HUES6 (cell line): ENCODE measurements at regions not wholly inside any gene's neighbourhood (a gene's known extent, or its start where the extent isn't known, plus 50 kb on each side); places are given as distances from the start of the nearest gene placed in this dataset.

Experiments
- H3K27ac ChIP-seq: 2 replicates; pipeline ENCODE4 v1.7.0; 2013; ENCODE audit warnings: low read depth, mild to moderate bottlenecking, low read length, inconsistent platforms
- H3K27me3 ChIP-seq: 2 replicates; pipeline ENCODE4 v1.6.1; 2013; ENCODE audit warnings: low read length; ENCODE audit not compliant: control insufficient read depth, insufficient read depth
- H3K36me3 ChIP-seq: 2 replicates; pipeline ENCODE4 v1.6.1; 2013; ENCODE audit warnings: low read length; ENCODE audit not compliant: control insufficient read depth, insufficient read depth
- H3K4me1 ChIP-seq: 2 replicates; pipeline ENCODE4 v1.6.1; 2013; ENCODE audit warnings: low read length; ENCODE audit not compliant: control insufficient read depth, insufficient read depth
- H3K4me3 ChIP-seq: 2 replicates; pipeline ENCODE4 v1.5.1; 2013; ENCODE audit warnings: low read depth, low read length
- H3K9ac ChIP-seq: one replicate; pipeline ENCODE4 v1.6.1; 2013; ENCODE audit warnings: mild to moderate bottlenecking, low read length
- H3K9me3 ChIP-seq: 2 replicates; pipeline ENCODE4 v1.6.1; 2013; ENCODE audit warnings: low read depth, low read length; ENCODE audit not compliant: control insufficient read depth, insufficient read depth

DNA sequence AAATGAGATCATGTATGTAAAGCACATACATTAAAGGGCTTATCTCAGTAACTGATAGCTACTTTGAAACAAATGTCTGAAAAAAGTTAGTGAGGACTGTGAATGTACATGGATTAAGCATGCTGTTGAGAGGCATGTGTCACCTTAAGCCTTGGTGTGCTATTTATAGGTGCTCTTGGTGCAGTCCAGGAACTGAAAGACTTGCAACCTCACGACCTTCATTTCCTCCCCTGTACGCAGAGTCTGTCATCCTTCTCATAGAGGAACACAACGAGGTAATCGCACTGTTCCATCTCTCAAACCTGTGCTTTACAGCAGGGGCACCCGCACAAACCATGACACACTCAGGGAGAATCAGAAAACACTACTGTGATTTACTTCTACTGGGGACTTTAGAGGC is 65.6 kb downstream of the UFM1 start:
- Histone ChIP-seq H3K27ac (no peak overlapping the region), H3K36me3 (no peaks in the 10 kb centered on the region), H3K4me1 (no peaks in the 10 kb centered on the region), H3K9me3 (no peaks in the 10 kb centered on the region), H3K27me3 (no peaks in the 10 kb centered on the region), H3K9ac (no peak overlapping the region), H3K4me3 (no peak overlapping the region)

DNA sequence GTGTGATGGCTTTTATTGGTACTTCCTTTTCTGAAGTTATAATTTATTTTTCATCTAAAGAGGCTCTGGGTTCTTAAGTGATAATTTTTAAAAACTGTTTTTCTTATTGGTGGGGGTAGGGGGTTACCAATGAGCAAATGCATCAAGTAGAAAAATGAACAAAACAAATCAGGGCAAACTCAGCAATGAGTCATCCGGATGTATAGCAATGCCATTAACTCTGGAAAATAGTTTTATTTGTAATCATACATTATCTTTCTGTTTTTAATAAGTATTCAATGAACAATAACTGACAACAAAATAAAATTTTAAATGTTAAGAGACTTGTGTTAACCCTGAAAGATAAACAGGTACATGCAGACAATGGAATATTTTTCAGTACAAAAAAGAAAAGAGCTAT is 67.6 kb downstream of the UFM1 start:
- Histone ChIP-seq H3K4me1 (no peaks in the 10 kb centered on the region), H3K27ac (no peak overlapping the region), H3K36me3 (no peaks in the 10 kb centered on the region), H3K4me3 (no peak overlapping the region), H3K9ac (no peak overlapping the region), H3K9me3 (no peaks in the 10 kb centered on the region), H3K27me3 (no peaks in the 10 kb centered on the region)

DNA sequence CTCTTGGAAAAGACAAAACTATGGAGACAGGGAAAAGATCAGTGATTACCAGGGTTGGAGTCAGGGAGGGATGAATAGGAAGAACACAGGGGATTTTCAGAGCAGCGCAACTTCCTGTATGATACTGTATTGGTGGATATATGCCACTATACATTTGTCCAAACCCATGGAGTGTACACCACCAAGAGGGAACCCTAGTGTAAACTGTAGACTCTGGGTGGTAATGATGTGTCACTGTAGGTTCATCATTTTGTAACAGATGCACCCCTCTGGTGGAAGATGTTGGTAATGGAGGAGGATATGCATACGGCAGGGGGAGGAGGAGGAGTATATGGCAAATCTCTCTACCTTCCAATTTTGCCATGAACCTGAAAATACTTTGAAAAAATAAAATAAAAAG is 68.1 kb downstream of the UFM1 start:
- Histone ChIP-seq H3K4me1 (no peaks in the 10 kb centered on the region), H3K36me3 (no peaks in the 10 kb centered on the region), H3K9ac (no peak overlapping the region), H3K27ac (no peak overlapping the region), H3K4me3 (no peak overlapping the region), H3K27me3 (no peaks in the 10 kb centered on the region), H3K9me3 (no peaks in the 10 kb centered on the region)

DNA sequence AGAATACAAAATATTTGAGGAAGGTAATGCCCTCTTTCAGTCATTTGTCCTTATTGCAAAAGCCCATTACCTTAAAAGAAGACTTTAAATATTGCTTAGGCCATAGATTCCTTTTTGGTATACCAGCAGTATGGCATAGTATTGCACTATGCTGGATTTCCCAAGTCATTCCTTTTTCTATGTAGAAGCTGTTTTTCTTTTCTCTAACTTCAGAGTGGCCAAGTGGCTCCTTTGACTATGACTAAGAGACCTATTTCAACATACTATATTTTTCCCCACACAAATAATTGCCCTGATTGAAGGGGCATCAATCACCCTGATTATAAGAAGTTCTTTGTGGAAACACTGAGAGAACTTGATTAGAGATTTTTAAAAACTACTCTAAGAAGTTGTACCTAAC is 68.6 kb downstream of the UFM1 start:
- Histone ChIP-seq H3K4me3 (no peak overlapping the region), H3K27ac (no peak overlapping the region), H3K36me3 (no peaks in the 10 kb centered on the region), H3K27me3 (no peaks in the 10 kb centered on the region), H3K9me3 (no peaks in the 10 kb centered on the region), H3K9ac (no peak overlapping the region), H3K4me1 (no peaks in the 10 kb centered on the region)

DNA sequence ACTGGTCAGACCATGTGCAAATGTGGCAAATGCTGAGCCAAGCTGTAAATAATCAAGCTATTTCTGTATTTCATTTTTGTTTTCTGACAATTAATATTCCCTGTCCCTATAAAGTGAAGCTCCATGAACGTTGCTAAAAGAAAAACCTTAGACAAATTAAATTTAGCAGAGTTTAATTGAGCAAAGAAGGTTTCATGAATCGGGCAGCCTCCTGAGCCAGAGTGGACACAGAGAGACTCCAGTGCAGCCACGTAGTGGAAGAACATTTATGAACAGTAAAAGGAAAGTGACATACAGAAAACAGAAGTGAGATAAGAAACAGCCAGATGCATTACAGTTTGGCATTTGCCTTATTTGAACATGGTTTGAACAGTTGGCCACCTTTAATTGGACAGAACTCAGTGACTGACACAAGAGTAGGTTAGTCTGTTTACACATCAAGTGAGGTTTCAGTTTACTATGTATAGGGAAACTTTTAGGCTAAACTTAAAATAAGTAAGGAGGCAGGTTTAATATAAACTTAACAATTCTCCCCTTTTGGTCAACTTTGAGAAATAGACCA is 69.7 kb downstream of the UFM1 start:
- Histone ChIP-seq H3K4me1 (no peaks in the 10 kb centered on the region), H3K4me3 (no peak overlapping the region)

DNA sequence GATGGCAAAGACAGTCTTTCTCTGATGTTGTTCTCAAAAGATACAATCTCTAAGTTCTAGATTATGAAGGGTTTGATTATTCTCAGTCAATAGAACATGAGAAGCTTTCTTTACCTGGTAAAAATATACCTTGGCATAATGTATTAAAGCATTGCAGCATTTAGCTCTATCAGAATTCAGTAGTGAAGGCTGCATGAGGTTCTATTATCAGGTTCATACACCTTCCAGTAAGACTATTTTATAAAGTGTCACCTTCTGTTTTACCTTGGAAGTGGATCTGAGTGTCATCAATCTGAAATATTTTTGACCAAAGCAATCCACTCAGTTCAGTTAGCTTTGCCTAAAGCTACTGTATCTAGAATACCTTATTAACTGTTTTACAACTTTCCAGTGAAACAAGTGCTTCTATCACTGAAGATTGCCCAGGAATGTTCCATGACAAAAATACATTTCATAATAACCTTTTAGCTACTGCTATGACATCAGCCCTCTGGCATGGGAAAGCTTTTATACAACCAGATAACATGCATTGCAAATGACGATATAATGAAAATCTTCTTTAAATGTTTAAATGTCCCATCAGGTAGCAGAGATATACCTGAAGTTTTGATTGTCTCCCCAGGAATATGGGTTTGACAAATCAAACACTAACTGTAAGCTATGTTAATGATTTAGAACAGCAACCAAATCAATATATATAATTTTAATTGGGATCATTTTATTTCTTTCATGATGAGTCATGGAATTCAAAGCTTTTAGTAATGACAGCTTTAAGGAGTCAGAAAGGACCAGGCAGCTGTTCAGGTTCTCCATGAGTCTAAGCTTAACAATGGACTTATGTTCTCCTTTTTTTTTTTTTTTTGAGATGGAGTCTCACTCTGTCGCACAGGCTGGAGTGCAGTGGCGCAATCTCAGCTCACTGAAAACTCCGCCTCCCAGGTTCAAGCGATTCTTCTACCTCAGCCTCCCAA is 72.2 kb downstream of the UFM1 start:
- Histone ChIP-seq H3K4me1 (no peaks in the 10 kb centered on the region), H3K9me3 (no peaks in the 10 kb centered on the region), H3K27me3 (no peaks in the 10 kb centered on the region), H3K36me3 (no peaks in the 10 kb centered on the region), H3K9ac (no peak overlapping the region), H3K4me3 (no peak overlapping the region), H3K27ac (no peak overlapping the region)

More for the DNA sequence above, 69.7 kb downstream of the UFM1 start:
- H3K9ac ChIP-seq = no peak overlapping the region
- no peak overlapping the region for H3K27ac ChIP-seq
- no peaks in the 10 kb centered on the region for H3K9me3 ChIP-seq
- no peaks in the 10 kb centered on the region for H3K27me3 ChIP-seq
- H3K36me3 ChIP-seq = no peaks in the 10 kb centered on the region

DNA sequence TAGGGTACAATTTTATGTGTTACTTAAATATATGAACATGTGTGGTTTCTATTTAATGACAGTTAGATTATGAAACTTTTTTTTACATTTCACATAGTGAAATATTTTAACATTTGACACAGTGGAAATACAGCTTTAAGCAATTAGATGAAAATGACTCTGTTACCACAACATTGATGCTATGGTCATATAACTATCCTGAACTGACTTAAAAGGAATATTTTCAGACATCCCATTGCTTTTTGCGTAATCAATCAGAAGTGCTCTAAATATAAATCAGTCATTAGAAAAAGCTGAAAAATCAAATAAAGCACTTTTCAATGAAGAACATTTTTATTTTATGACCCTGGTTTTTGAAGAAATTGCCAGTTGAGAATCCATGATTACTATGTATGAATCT is 80.3 kb downstream of the UFM1 start:
- no peaks in the 10 kb centered on the region for H3K36me3 ChIP-seq

DNA sequence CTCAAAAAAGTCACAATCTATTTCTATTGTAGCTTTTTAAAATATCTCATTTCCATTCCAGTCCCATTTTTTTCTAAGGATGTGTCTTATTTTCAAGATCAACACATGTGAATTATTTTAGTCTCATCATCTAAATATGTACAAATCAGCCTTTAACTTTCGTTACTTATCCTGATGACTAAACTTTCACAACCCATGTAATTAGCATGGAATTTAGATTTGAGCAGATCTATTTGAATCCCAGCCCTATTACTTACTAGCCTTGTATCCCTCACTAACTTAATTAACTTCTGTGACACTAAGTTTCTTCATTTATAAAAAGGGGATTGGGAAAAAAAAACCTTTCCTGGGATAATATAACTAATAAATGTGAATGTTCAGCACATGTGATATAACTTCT is 81.1 kb downstream of the UFM1 start:
- H3K36me3 ChIP-seq = no peaks in the 10 kb centered on the region
- no peaks in the 10 kb centered on the region for H3K27me3 ChIP-seq
- no peaks in the 10 kb centered on the region for H3K4me1 ChIP-seq
- no peaks in the 10 kb centered on the region for H3K9me3 ChIP-seq
- no peak overlapping the region for H3K27ac ChIP-seq
- no peak overlapping the region for H3K4me3 ChIP-seq
- no peak overlapping the region for H3K9ac ChIP-seq

More for the DNA sequence above, 80.3 kb downstream of the UFM1 start:
- Histone ChIP-seq H3K4me3 (no peak overlapping the region), H3K9ac (no peak overlapping the region), H3K27me3 (no peaks in the 10 kb centered on the region), H3K4me1 (no peaks in the 10 kb centered on the region), H3K9me3 (no peaks in the 10 kb centered on the region), H3K27ac (no peak overlapping the region)

DNA sequence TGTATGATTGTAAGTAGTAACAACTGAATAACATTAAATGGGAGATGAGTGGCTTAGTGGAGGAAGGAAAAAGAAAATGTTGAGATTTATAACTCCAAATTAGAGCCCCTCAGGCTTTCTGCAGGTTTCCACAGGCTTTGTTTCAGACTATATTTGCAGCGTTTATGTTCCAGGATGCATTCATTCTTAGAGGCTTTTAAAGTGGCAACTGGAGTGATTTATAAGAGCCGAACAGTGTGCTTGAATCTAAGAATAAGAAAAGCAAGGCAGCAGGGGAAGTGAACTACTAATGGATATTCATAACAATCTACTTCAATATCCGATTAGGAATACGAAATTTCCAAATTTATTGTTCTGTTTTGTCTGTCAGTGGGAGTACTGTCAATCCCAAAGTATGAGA is 91.0 kb downstream of the UFM1 start:
- H3K27ac ChIP-seq = no peak overlapping the region
- no peak overlapping the region for H3K4me3 ChIP-seq
- no peak overlapping the region for H3K9ac ChIP-seq
- H3K36me3 ChIP-seq = no peaks in the 10 kb centered on the region
- H3K27me3 ChIP-seq = no peaks in the 10 kb centered on the region
- no peaks in the 10 kb centered on the region for H3K9me3 ChIP-seq
- H3K4me1 ChIP-seq = no peaks in the 10 kb centered on the region

DNA sequence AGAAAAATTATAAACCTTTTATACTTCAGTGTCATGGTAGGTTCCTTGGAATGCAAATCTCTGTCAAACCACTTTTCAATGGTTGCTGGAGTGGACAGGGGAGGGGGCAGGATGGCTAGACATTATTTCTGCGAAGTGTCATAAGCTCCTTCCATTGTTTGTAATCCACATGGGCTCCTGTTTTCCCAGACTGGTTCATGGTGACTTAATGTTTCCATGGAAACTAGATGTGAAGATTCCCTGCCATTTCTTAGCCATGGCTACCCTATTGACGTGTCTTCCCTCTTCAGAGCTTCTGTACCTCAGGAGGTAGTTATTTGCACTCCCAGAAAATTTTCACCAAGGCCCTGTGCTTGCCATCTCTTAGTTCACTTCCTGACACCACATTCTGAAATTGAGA is 95.3 kb downstream of the UFM1 start:
- no peaks in the 10 kb centered on the region for H3K36me3 ChIP-seq
- H3K9ac ChIP-seq = no peak overlapping the region
- no peaks in the 10 kb centered on the region for H3K27me3 ChIP-seq
- no peaks in the 10 kb centered on the region for H3K4me1 ChIP-seq
- no peak overlapping the region for H3K4me3 ChIP-seq
- no peak overlapping the region for H3K27ac ChIP-seq
- H3K9me3 ChIP-seq = no peaks in the 10 kb centered on the region

DNA sequence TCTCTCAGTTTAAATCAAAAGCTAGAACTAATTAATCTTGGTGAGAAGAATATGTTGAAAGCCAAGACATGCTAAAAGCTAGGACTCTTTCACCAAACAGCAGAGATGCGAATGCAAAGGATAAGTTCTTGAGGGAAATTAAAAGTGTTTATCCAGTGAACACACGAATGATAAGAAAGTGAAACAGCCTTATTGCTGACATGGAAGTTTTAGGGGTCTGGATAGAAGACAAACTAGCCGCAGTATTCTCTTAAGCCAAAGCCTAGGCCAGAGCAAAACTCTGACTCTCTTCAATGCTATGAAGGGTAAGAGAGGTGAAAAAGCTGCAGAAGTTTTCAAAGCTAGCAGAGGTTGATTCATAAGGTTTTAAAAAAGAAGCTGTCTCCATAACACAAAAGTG is 103.0 kb downstream of the UFM1 start:
- Histone ChIP-seq H3K9ac (no peak overlapping the region), H3K4me1 (no peaks in the 10 kb centered on the region), H3K9me3 (no peaks in the 10 kb centered on the region), H3K27ac (no peak overlapping the region), H3K4me3 (no peak overlapping the region), H3K36me3 (no peaks in the 10 kb centered on the region), H3K27me3 (no peaks in the 10 kb centered on the region)
